ENCODE measurements at regions not wholly inside any gene's neighbourhood (a gene's known extent, or its start where the extent isn't known, plus 50 kb on each side); places are given as distances from the start of the nearest gene placed in this dataset.

DNA sequence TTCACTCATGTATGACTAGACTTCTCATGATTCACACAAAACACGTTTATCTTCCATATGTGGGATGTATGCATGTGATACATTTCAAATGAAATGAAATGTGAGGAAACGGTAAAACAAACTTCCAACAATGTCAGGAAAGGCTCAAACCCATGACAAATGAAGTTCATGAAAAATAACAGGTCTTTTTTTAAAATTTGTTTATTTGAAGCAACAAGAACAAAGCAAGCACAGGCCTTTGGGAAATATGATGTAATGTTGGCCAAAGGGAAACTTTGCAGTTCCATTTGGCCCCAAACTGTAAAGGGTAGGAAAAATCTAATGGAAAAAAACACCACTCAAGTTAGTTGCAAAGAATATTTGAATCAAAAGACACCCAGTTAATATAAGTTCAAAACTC lies 463.8 kb upstream of the ARGLU1 start:
- no peak overlapping the region for H3K27ac ChIP-seq (ENCODE audit: extremely low read depth, low read depth, low read length)
- no peaks in the 10 kb centered on the region for H3K9me3 ChIP-seq (ENCODE audit: control insufficient read depth, insufficient read depth, low read depth, low read length)
- H3K36me3 ChIP-seq (ENCODE audit: control insufficient read depth in 2 of 2, insufficient read depth in 1 of 2, low read length in 2 of 2), result no peaks in the 10 kb centered on the region
- no peak overlapping the region for H3K4me3 ChIP-seq (ENCODE audit: low read depth, low read length)
- CTCF ChIA-PET, result no interaction called here
- H3K4me1 ChIP-seq (ENCODE audit: control insufficient read depth, insufficient read depth, low read length), result no peaks in the 10 kb centered on the region
- no peak for TF ChIP-seq ZNF548 (tag by site-specific recombination; IDR thresholded peaks at IDR 0.05)
- no peak for TF ChIP-seq ZSCAN23 (tag by site-specific recombination; IDR thresholded peaks at IDR 0.05)
- no peak for TF ChIP-seq YY2 (tag by site-specific recombination; IDR thresholded peaks at IDR 0.05)
- no peak for TF ChIP-seq ZNF707 (tag by site-specific recombination; IDR thresholded peaks at IDR 0.05)
- no peak for TF ChIP-seq ZBTB21 (tag by site-specific recombination; IDR thresholded peaks at IDR 0.05)
- TF ChIP-seq ZNF274 (IDR thresholded peaks at IDR 0.05; ENCODE audit: low read length), result no peak
- TF ChIP-seq ZNF274 (tag by site-specific recombination; IDR thresholded peaks at IDR 0.05; ENCODE audit: borderline replicate concordance), result no peak
- no peak for TF ChIP-seq WT1 (tag by site-specific recombination; IDR thresholded peaks at IDR 0.05)
- TF ChIP-seq, protein P1, sequence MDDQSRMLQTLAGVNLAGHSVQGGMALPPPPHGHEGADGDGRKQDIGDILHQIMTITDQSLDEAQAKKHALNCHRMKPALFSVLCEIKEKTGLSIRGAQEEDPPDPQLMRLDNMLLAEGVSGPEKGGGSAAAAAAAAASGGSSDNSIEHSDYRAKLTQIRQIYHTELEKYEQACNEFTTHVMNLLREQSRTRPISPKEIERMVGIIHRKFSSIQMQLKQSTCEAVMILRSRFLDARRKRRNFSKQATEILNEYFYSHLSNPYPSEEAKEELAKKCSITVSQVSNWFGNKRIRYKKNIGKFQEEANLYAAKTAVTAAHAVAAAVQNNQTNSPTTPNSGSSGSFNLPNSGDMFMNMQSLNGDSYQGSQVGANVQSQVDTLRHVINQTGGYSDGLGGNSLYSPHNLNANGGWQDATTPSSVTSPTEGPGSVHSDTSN (CRISPR knock-in tag; IDR thresholded peaks at IDR 0.05), result no peak
- no peak for TF ChIP-seq ZFHX2 (tag by site-specific recombination; conservative IDR thresholded peaks at IDR 0.05)
- no peak for TF ChIP-seq ZNF768 (tag by site-specific recombination; IDR thresholded peaks at IDR 0.05)
- POLR2A ChIA-PET, result no interaction called here

DNA sequence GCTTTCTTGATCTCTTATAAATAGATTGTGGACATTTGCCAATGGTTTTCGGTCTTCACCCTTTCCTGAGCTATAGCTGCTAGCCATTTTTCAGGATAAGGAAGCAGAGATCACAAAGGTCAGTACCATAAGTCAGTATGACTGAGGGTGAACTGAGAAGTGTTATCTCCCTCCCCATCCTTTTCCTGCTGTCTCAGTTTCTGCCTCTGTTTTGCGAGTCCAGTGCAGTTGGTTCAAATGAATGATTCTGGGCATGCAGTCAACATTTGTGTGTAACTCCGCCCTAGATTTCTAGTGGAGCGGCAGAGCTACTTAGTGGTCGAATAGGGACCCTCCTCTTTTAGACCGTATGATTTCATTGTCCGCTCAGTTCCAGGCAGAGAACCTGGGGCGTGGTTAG lies 460.8 kb upstream of the ARGLU1 start:
- H3K4me1 ChIP-seq (ENCODE audit: control insufficient read depth, insufficient read depth, low read length), result no peaks in the 10 kb centered on the region
- POLR2A ChIA-PET, result no interaction called here
- H3K9me3 ChIP-seq (ENCODE audit: control insufficient read depth, insufficient read depth, low read depth, low read length), result no peaks in the 10 kb centered on the region
- TF ChIP-seq, protein P2, sequence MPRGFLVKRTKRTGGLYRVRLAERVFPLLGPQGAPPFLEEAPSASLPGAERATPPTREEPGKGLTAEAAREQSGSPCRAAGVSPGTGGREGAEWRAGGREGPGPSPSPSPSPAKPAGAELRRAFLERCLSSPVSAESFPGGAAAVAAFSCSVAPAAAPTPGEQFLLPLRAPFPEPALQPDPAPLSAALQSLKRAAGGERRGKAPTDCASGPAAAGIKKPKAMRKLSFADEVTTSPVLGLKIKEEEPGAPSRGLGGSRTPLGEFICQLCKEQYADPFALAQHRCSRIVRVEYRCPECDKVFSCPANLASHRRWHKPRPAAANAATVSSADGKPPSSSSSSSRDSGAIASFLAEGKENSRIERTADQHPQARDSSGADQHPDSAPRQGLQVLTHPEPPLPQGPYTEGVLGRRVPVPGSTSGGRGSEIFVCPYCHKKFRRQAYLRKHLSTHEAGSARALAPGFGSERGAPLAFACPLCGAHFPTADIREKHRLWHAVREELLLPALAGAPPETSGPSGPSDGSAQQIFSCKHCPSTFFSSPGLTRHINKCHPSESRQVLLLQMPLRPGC (tag by site-specific recombination; IDR thresholded peaks at IDR 0.05), result no peak
- TF ChIP-seq, protein P3, sequence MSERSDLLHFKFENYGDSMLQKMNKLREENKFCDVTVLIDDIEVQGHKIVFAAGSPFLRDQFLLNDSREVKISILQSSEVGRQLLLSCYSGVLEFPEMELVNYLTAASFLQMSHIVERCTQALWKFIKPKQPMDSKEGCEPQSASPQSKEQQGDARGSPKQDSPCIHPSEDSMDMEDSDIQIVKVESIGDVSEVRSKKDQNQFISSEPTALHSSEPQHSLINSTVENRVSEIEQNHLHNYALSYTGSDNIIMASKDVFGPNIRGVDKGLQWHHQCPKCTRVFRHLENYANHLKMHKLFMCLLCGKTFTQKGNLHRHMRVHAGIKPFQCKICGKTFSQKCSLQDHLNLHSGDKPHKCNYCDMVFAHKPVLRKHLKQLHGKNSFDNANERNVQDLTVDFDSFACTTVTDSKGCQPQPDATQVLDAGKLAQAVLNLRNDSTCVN (tag by site-specific recombination; optimal IDR thresholded peaks at IDR 0.05), result no peak
- H3K36me3 ChIP-seq (ENCODE audit: control insufficient read depth in 2 of 2, insufficient read depth in 1 of 2, low read length in 2 of 2), result no peaks in the 10 kb centered on the region
- CTCF ChIA-PET, result no interaction called here
- H3K4me3 ChIP-seq (ENCODE audit: low read depth, low read length), result no peak overlapping the region
- no peak overlapping the region for H3K27ac ChIP-seq (ENCODE audit: extremely low read depth, low read depth, low read length)

DNA sequence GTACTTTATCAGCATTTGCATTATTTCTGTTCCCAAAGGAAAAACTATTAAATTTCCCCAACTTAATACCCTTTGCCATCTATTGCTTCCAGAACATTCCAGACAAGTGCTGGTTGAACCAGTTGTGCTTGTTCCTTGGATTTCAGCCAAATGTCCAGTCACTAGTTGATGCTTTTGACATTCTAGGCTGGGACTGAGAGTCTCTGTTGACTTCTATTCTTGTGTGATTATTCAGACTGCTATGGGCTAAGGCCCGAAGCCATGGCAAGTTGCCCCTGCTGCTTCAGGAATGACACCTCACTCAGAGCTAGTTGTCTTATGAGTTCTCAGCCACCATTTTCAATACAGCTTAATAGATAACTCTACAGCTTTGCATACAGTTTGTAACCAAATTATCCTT lies 458.1 kb upstream of the ARGLU1 start:
- Histone ChIP-seq H3K4me1 (ENCODE audit: control insufficient read depth, insufficient read depth, low read length) (no peaks in the 10 kb centered on the region), H3K9me3 (ENCODE audit: control insufficient read depth, insufficient read depth, low read depth, low read length) (no peaks in the 10 kb centered on the region), H3K36me3 (ENCODE audit: control insufficient read depth in 2 of 2, insufficient read depth in 1 of 2, low read length in 2 of 2) (no peaks in the 10 kb centered on the region), H3K4me3 (ENCODE audit: low read depth, low read length) (no peak overlapping the region), H3K27ac (ENCODE audit: extremely low read depth, low read depth, low read length) (no peak overlapping the region)
- POLR2A ChIA-PET, result no interaction called here
- TF ChIP-seq, protein P4, sequence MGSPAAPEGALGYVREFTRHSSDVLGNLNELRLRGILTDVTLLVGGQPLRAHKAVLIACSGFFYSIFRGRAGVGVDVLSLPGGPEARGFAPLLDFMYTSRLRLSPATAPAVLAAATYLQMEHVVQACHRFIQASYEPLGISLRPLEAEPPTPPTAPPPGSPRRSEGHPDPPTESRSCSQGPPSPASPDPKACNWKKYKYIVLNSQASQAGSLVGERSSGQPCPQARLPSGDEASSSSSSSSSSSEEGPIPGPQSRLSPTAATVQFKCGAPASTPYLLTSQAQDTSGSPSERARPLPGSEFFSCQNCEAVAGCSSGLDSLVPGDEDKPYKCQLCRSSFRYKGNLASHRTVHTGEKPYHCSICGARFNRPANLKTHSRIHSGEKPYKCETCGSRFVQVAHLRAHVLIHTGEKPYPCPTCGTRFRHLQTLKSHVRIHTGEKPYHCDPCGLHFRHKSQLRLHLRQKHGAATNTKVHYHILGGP (tag by site-specific recombination; IDR thresholded peaks at IDR 0.05), result no peak
- TF ChIP-seq ZNF514 (tag by site-specific recombination; IDR thresholded peaks at IDR 0.05) (no peak), ZNF354C (tag by site-specific recombination; IDR thresholded peaks at IDR 0.05; ENCODE audit: borderline replicate concordance, low read depth) (no peak), FEZF1 (tag by site-specific recombination; IDR thresholded peaks at IDR 0.05) (no peak), ZNF521 (tag by site-specific recombination; IDR thresholded peaks at IDR 0.05) (no peak), ZNF239 (tag by site-specific recombination; IDR thresholded peaks at IDR 0.05) (no peak), REPIN1 (tag by site-specific recombination; IDR thresholded peaks at IDR 0.05; ENCODE audit: low read depth) (no peak), OVOL3 (tag by site-specific recombination; IDR thresholded peaks at IDR 0.05) (no peak), ZXDB (tag by site-specific recombination; IDR thresholded peaks at IDR 0.05) (no peak), ZNF24 (tag by site-specific recombination; IDR thresholded peaks at IDR 0.05) (no peak), ZNF658 (tag by site-specific recombination; IDR thresholded peaks at IDR 0.05) (no peak), ZNF221 (tag by site-specific recombination; IDR thresholded peaks at IDR 0.05; ENCODE audit: borderline replicate concordance) (no peak)
- CTCF ChIA-PET, result interaction anchor here (0.6 kb wide), 2 partner anchors 44 to 627 kb away, joined by 4 to 5 read pairs; no protein-coding TSS in a partner anchor
